Stimulated activated CD4-positive, alpha-beta T cell treated with anti-CD3 and anti-CD28 coated beads, Interleukin-4, amount 100 ng/mL, for 48 hours (primary cell): ENCODE measurements at regions not wholly inside any gene's neighbourhood (a gene's known extent, or its start where the extent isn't known, plus 50 kb on each side); places are given as distances from the start of the nearest gene placed in this dataset.

Experiments
- DNase-seq, 2 donors: peaks; one replicate each; pipeline ENCODE4 v3.0.0-alpha.2; 2020; ENCODE audit warnings: low read depth in 2 of 2

DNA sequence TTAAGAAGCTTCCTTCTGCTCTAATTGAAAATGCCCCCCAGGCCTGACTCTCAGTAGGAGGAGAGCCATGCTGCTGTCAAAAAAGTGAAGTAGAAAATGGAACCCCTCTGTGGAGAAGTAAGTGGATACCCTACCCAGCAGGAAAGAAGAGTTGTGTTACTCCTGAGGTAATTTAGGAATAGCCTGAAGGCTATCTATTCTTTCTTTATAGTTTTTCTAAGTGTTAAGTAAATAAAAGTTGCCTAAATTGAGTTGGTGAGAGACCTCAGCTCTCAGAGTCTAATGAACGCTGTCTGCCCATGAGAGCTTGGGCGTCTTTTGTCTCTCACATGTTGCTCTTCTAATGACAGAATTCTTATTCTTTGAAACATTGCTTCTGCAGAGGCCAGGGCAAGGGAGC, 116.2 kb downstream of the NSUN3 start:
- no peak for DNase-seq

DNA sequence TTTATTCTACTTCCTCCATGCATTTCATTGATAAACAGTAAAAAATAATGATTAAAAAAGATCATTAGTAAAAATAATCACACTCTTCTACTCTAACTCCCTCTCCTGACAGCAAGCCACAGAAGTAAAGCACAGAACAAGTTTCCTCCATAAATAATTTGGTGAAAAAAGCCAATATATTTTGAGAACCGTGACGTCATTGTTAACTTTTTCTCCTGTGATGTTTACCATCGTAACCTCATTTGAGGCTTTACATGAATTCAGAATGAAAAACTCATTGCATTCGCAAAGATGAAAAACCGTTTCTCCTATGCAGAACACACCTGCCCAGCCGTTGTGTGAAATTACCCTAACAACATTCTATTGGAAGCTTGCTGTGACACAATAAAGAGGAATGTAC, 120.7 kb downstream of the NSUN3 start:
- no peak for DNase-seq

DNA sequence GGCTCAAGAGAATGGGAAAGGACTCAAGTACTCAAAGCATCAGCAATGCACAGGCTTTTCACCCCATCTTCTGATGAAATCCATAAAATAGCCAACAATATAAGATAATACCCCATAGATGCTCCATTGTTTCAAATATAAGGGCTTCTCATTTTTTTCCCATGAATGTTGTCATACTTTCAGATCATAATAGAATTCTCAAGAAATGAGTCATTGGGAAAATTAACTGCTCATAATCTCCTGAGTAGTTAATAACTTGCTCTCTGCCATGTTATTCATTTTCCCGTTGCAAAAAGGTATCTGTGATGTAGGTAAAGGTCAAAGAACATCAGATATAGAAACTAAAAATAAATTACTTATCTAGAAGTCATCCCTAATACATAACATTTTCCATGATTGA, 121.9 kb downstream of the NSUN3 start:
- no peak for DNase-seq

DNA sequence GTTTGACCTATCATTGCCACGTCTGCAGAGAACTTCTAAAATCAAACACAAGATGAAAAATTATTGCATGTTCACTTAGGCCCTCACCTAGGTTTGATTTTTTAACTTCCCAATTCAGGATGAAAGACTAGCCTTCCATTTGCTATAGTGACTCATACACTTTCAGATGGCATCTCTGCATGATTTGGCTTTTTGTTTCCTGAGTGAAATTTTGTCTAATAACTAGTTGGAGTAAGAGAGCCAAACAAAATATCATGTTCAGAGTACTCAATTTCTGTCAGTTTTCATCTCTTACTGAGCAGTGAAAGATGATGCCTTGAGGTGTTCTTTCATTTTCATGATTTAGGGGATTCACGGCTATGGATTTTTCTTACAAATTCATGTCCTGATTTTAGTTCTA, 122.9 kb downstream of the NSUN3 start:
- DNase-seq: no peak

DNA sequence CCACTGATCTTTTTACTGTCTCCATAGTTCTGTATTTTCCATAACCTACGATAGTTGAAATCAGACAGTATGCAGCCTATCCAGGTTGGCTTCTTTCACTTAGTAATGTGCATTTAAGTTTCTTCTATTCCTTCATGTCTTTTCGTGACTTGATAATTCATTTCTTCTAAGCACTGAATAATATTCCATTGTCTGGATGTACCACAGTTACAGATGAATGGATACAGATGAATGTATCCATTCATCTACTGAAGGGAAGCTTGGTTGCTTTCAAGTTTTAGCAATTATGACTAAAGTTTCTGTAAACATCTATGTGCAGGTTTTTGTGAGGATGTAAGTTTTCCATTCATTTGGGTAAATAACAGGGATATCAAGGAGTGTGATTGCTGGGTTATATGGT, 124.8 kb downstream of the NSUN3 start:
- no peak for DNase-seq

DNA sequence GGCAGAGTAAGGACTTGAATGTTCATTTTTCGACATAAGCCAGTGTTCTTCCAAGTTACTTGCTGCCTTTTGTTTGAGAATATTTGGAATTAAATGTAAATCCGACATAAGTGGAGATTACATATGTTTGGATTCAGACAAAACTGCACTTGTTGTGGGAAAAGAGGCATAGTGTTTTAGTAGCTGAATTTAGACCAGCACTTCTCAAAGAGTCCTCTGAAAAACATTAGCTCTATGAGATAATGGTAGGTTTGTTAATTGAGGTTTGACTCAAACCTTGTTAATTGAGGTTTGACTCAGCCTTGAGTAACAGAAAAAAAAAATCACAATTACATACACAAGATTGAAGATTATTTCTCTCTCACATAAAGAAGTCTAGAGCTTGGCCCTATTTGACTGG, 132.5 kb downstream of the NSUN3 start:
- DNase-seq: no peak

DNA sequence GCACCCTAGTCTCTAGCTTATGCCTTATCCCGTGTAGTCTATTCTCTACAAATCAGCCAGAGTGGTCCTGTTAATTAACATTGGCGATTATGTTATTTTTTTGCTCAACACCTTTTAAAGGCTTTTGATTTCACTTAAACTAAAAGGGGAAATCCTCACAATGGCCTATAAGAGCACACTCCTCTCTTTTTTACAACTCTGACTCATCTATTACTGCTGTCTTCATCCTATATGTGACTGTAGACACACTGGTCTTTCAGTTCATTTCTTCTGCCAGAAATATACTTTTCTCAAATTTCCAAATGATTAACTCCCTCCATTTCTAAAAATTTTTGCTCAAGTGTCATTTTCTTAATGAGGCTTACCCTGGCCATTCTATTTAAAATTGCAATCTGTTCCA, 143.4 kb downstream of the NSUN3 start:
- no peak for DNase-seq

DNA sequence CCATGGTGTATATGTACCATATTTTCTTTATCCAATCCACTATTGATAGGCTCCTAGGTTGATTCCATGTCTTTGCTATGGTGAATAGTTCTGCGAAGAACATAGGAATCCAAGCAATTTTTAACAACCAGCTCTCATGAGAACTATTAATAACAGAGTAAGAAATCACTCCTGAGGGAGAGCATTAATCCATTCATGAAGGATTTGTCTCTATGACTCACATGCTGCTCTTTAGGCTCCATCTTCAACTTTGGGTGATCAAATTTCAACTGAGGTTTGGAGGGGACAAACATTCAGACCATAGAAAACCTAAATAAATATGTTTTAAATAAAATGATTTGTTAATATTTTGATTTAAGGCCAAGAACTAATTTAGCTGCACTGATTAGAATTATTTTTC, 147.4 kb downstream of the NSUN3 start:
- no peak for DNase-seq

DNA sequence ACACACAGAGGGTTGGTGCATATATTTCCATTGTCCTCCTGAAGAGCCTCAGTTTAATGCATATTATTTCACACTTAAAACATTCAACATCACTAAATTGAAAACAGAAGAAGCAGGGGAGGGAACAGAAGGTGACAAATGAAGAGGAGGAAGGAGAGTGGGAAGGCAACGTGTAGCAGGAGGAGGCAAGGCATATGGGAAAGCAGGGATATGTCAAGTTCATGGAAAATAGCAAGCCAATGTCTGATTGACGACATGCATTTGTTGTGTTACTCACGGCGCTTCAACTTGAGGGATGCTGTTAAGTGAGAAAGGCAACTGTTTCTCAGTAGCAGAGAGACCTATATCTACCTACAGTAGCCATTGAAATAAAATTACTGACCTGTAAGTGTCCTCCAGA, 154.5 kb downstream of the NSUN3 start:
- DNase-seq: no peak

DNA sequence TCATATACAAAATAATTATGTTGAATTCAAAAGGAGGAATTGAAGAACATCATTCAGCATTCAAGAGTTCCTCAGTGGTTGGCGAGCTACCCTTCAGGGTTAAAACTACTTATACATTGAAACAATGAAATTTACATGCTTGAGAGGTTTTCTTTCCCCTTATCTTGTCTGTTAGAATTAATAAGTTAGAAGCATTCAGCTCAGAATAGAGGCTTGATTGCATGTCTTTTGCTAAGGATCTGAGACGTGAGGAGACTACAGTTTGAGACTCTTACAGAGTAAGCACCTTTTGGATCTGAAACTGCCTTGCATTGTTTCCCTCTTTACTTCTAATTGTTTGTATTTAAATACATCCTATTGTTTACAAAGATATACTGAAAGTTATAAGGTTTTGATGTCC, 157.6 kb downstream of the NSUN3 start:
- no peak for DNase-seq

DNA sequence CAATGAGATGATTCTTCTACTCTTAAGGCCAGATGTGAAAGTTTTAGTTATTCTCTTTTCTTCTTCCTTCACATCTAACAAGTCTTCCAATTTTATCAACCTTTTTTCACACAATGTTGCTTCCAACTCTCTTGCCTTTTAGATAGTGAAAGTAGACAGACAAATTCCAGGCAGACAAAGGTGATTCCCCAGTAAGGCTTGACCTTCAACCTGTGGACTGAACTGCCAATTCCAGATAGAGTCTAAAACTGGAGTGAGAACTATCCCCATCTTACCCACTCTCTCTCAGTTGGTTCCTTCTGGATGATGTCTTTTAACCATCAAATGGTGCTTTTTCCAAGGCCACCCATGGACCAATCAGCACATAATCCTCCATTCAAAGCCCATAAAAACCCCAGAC, 159.0 kb downstream of the NSUN3 start:
- DNase-seq: no peak

DNA sequence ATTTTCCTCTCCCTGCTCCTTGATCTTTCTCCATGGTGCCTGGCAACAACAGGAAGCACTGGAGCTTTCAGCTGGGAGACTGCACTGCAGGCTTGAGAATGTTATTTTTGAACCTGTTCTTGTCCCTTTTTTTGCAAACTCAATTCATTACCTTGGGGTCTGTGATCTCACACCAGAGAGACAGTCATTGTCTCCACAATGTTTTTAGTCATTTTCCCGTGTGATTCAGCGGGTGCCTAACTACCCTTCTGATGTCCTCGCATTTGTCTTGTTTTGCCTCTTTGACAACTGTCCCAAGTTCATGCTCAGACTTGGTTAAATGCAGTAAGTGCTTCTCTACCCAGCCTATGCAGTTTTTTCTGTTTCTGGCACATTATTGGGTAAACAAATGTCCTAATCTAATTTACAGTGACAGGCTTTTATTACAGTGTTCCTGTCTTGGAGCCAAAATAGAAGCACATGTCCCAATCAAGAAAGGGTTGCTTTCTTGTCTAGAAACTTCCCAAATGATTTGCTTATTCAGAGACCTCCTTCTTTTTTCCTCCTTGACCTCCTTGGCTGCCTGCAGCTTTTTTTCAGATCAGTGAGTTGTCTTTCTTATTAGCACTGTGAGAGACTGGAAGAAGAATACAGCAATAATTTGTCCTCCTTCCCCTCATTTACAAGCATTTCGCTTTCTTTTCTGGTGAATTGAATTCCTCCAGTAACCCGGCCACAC, 162.4 kb downstream of the NSUN3 start:
- DNase-seq: peak in 1 of 2 donors; percentile 1

DNA sequence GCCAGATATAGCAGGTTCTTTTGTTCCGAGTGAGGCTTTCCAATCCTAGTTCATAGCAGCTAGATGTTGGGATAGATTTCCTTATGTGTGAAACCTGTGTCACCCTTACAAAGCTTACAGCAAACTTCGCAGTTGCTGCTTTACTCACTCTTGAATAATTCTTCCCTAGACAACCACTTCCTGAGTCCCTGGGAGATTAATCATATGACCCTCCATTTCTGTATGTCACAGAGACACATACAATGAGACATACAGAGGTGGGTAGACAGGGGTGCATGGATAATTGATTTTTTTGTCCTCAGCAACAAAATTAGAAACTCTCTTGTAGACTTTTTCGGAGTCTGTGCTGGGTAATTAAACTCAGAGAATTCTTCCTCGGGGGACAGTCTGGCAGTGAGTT, 163.2 kb downstream of the NSUN3 start:
- DNase-seq: no peak

DNA sequence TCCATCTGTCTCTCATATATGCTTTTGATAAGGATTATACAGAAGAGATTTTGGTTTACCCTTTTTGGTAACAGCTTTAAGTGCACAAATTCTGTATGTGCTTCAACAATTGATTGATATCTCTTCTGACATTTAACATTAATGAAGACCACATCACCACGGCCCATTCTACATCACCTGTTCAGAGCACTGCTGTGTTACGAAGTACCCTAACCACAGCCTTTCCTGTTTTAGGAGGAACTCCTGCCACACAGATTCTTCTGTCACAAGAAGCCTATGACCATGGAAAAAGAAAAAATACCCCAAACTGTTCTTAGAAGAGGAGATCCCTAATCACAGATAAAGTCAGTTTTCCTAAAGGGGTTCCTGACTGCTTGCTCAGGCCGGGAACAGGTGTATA, 170.1 kb downstream of the NSUN3 start:
- DNase-seq: no peak

DNA sequence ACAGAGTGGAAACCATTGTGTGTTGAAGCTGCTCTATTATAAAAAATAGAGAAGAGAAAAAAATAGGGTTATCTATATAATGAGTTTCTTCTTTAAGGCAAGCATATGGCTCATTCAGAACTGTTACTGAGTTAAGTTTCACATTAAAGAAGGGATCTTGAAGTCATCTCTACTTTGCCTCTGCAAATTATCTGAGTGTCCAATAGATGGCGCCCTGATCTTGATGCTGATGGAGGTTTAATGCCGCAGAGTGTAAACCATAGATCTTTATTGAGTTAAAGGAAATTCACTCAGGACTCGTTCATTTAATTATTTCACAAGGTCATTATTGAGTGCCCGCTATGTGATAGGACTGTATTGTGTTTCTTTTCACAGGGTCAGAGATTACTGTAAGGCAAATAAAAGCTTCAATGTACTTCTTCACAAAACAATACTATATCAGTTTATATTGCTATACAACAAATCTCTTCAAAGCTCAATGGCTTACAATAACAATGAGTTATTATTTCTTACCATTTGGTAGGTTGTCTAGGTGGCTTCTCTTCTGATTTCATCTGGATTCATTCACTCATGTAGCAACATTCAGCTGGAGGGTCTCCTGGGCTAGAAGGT, 171.4 kb downstream of the NSUN3 start:
- no peak for DNase-seq

DNA sequence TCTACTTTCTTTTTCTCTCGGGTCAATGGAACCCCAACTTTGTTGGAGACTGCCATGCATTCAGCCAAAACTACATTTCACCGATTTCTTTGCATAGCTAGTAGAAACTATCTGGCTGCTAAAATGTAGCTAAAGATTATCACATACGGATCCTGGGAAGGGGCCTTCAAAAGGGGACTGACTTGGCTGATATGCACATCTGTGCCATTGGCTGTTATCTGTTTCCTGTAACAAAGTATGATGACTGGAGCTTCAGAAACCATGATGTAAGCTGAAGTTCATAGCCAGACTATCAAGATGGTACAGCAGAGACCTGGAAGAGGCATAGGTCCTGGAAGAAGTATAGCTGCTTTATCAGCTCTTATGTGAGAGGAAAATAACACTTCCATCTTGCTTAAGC, 179.1 kb downstream of the NSUN3 start:
- no peak for DNase-seq

DNA sequence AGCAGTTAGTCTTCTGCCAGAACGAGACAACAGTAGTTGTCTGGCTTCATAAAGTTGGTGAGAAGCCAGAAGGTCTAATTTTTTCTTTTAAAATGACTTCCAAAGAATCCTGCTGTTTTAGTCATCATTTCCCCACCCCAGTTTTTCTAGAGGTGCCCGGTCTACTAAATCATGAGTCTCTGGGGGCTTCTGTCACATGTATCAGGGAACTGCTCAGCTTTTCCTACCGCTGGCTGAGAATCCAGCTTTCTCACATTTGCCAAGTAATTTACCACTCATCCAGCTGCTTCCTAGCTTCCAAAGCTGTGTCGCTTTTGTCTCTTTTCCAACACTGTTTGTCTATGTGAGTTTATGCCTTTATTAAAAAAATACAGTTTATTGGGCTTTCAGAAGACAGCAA, 183.3 kb downstream of the NSUN3 start:
- no peak for DNase-seq

DNA sequence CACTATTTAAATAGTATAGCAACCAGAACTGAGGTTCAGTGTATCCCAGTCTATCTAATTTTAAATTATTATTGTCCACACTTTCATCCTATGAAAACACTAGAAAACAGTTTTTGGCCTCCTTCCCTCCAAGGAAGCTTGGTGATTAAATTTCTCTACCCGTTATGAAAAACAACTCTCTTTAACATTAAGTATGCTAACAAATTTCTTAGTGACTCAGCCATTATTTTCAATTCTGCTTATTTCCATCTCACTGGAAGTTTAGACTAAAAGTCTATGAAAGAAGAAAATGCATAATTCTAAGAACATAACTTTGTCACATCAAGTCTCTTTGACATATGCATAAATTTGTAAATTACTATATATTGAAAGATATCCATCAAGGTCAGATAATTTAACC, 185.2 kb downstream of the NSUN3 start:
- DNase-seq: no peak

DNA sequence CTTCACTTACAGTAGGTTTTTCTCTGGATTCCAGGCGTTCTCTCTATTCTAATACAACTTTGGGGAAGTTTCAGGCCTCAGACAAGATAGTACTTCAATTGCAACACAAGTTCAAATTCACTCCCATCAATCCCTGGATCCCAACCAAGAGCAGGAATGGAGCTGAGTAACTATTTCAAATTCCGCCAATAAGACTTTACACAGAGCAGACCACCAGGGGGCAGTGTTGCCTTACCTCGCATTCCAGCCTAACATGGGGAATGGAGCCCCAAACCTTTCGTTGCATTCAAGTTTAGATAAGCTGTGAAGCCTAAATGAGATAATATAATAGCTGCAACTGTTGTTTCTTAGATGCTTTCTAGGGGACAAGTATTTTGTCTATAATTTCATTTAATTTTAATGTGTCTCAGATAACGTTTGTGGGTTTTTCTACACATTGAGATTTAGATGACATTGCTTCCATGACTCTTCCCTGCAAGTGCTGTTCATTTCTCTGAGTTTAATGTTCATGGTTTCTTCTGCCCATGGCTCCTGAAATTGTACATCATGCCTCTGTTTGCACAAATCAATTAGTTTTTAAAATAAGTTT, 186.7 kb downstream of the NSUN3 start:
- peak; percentile 32 to 69 for DNase-seq

DNA sequence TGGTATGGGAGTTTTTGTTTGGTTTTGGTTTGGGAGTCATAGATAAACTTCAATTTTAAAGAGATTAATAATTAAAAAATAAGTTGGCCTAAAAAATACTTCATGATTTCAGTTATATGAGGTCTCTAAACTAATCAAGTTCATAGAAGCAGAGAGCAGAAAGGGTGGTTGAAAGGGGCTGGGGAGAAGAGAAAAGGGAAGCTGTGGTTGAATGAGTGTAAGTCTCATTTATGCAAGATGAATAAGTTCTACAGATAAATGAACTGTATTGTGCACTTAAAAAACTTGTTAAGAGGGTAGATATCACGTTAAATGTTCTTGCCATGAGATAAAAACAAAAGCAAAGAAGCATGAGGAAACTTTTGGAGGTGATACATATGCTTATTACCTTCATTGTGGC, 188.7 kb downstream of the NSUN3 start:
- DNase-seq: no peak

DNA sequence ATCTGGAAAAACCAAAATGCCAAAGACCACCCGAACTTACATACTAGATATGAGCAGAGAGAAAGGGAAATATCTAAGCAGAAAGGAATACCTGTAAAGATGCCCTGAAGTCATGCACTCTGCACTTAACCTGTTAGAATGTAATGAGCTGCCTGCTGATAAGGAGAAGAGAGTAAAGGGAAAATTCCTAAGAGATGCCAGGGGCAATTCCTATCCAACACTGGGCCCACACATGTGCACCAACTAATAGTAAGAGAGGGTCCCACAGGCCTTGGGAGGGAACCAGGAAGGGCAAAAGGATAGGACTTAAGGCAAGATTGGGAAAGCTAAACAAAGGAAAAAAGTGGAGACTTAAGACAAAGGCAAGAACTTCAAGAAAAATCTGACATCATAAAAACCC, 189.5 kb downstream of the NSUN3 start:
- DNase-seq: no peak

DNA sequence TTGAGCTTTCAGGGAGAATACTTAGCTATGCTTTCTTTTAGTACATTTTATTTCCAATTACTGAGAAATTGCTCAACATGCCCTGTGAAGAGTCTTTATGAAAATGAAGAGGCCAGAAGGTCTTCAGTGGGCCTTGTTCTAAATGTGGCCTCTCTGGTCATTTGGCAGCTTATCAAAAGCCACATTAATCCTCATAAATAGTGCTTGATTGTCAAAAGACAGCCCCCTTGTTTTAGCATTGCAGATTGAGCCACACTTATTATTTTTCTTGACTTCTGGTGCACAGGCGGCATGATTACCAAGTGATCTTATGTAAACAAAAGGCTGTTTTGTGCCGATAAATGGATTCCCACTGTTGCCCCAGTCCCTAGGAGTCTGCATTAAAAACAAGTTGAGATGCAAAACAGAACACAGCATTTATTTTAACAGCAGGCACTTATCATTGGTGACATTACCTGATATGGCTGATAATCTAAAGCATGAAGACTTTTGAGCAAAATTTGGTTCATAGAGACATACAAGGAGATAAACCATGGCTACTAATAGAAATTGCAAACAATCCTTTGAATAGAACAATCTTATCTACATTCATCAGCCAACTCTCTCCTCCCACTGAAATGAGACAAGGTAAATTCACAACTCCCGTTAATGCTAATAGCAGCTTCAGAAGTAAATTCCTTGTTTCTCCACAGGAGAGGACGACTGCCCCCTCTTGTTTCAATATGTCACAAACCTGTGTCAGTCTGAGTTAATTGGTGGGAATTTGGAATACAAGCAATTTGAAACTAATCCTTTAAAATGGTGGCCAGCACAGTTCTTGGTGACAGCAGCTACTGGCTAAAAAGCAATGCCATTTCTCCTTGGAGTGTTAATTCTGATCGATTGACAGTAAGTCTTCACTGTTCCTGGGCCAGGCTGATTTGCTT, 194.3 kb downstream of the NSUN3 start:
- DNase-seq: no peak

DNA sequence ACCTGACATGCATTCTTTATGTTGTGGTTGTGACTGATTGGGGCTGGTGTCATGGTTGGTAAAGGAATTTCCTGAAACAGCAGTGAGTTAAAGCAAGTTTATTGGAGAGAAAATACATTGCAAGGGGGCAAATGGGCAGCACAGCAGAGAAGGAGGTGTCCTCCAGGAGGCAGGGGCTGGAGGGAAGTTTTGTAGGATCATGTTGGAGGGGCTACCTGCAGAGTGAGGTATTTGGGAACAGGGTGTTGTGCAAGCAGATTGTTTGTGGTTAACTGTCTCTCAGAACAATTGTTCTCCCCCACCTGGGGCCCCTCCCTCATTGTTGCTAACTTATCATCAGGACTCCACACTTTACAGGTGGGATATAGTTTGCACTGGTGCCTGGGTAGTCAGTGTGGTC, 196.0 kb downstream of the NSUN3 start:
- no peak for DNase-seq
